ENCODE measurements at regions not wholly inside any gene's neighbourhood (a gene's known extent, or its start where the extent isn't known, plus 50 kb on each side); places are given as distances from the start of the nearest gene placed in this dataset.
"Not testable (repeated sequence)": the region's sequence is repeated elsewhere in the genome, so short reads cannot be mapped to it uniquely, and the experiment has no call there.

GRCh38 chr18:8992500-8992899 is 110.0 kb upstream of the NDUFV2 start:
- not testable (repeated sequence) for TF ChIP-seq EZH2 (IDR thresholded peaks at IDR 0.05; ENCODE audit: borderline replicate concordance, insufficient read depth, low read depth, low read length, poor library complexity, severe bottlenecking); CTCF (IDR thresholded peaks at IDR 0.05)
